Umbilical cord (tissue), 1 donor: ENCODE measurements at regions not wholly inside any gene's neighbourhood (a gene's known extent, or its start where the extent isn't known, plus 50 kb on each side); places are given as distances from the start of the nearest gene placed in this dataset.
"Not testable (repeated sequence)": the region's sequence is repeated elsewhere in the genome, so short reads cannot be mapped to it uniquely, and the experiment has no call there.

Experiments used
- DNase-seq: peaks from one replicate; pipeline ENCODE4 v3.0.0-alpha.2; 2015; ENCODE audit warnings: low spot score

- DNase-seq = no peak
These were observed 267.3 kb downstream of the ANAPC1 start for GRCh38 chr2:111616651-111617218.

GRCh38 chr2:111617299-111618225, 266.4 kb downstream of the ANAPC1 start:
- DNase-seq = no peak

DNA sequence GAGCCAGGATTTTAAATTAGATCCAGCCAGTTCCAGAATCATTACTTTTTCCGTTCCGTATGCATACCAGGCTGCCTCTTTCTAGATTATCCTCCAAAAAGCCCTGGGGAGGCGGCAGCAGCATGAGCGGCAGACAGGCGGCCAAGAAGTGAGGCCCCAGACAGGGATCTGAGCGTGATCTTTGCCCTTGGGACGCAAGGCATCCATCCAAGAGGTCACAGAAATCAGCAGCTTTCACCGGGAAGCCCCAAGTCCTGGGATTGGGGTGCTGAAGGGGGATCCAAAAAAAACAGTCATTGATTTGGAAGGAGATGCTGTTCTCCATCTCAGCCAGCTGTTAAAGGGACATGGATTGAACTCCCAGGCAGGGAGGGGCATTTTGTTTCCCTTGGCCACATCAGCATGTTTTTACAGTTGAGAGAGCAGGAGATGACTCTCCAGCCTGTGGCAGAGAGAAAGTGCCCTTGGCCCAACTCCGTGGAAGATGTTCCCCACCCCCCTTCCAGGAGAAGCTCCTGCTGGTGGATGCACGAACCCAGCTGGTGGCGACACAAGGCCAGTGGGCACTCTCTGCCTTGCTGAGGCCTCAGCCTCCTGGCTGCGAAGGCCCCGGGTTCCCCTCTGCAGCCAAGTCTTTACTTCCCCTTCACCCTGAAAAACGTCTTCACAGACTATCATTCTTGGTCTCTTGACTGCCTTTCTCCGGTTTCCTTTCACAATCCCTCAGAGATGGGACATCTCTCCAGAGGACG, 265.6 kb downstream of the ANAPC1 start:
- peak; percentile 76 for DNase-seq

DNA sequence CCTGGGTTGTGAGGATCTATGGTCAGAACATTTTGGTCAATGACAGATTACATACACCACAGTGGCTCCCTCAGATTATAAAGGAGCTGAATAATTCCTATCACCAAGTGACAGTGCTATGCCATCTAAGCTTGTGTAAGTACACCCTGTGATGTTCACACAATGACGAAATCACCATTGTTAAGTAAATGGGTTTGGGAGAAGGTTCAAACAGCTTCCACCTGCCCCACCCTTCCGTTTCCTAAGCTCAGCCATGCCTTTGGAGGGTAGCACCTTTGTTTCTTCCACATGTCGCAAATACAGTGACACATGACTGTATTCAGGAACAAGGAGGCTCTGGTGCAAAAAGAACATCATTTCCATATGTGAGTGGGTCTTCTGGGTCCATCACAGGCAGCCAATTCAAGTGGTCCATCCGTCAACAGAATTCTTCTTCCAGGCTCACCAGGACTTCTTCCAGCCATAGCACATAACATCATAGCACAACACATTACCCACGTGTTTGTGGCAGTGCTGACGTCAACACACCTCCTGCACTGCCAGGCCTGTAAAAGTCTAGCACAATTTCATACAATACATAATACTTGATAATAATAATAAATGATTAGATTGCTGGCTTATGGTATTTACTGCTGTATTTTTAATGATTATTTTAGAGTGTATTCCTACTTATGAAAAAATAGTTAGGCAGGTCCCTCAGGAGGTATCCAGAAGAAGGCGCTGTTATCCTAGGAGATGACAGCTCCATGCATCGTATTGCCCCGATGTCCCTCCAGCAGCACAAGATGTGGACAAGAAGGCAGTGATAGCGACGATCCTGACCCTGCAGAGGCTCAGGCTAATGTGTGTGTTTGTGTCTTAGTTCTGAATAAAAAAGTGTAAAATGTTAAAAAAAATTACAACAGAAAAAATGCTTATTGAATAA, 264.8 kb downstream of the ANAPC1 start:
- no peak for DNase-seq

DNA sequence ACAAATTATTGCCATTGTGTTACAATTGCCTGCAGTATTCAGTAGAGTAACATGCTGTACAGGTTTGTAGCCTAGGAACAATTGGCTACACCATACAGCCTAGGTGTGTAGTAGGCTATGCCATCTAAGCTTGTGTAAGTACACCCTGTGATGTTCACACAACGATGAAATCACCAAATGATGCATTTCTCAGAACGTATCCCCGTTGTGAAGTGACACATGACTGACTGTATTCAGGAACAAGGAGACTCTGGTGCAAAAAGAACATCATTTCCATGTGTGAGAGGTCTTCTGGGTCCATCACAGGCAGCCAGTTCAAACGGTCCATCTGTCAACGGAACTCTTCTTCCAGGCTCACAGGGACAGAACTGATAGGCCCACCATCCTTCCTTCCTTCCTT, 263.7 kb downstream of the ANAPC1 start:
- no peak for DNase-seq

DNA sequence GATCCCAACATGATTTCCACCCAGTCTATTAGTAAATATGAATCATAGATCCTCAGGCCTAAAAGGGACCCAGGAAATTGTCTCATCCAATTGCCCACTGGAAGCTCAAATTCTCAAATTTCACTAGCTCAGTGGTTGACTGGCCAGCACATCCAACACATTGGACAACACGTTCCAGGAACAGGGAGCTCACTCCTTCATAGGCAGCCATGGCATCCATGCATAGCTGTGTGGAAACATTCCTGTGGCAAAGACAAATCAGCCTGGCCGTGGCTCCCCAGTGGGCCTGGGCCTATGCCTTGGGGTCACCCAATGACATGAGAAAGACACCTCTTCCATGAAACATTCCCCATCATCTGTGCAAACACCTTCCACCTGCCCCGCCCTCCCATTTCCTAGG, 261.1 kb downstream of the ANAPC1 start:
- no peak for DNase-seq

GRCh38 chr2:111623380-111623779, 260.6 kb downstream of the ANAPC1 start:
- no peak for DNase-seq

GRCh38 chr2:111624411-111625156, 259.4 kb downstream of the ANAPC1 start:
- DNase-seq = peak; percentile 78

- DNase-seq = not testable (repeated sequence)
These were observed 258.8 kb downstream of the ANAPC1 start for GRCh38 chr2:111625157-111625537.

DNA sequence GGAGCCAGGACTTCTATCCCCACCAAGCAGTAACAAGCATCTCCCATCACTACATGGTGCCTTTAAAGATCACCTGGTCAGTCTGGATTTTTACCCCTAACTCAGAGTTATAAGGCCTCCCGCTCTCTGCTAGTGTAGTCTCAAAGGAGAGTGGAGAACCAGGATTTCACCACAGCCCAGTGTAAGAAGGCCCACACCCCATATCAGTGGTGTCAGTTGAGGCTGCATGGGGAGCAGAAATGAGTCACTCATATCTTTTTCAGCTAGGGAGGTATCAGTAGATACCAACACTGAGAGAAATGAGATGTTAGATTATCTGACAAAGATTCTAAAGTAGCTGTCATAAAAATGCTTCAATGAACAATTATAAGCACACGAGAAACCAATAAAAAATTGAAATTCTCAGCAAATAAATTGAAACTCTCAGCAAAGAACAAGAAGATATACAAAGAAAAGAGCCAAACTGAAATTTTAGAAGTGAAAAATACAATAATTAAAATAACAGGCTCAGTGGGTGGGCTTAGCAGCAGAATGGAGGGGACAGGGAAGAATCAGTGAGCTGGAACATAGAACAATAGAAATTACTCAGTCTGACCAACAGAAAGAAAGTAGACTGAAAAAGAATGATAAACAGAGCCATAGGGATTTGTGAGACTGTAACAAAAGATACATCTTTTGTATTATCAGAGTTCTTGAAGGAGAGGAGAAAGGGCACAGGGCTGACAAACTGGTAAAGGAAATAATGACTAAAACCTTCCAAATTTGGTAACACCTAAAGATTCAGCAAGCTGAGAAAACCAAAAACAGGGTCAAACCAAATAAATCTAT, 257.7 kb downstream of the ANAPC1 start:
- DNase-seq = no peak

GRCh38 chr2:111626865-111627163, 257.2 kb downstream of the ANAPC1 start:
- DNase-seq = no peak

- no peak for DNase-seq
These were observed 256.7 kb downstream of the ANAPC1 start for GRCh38 chr2:111627256-111627655.

DNA sequence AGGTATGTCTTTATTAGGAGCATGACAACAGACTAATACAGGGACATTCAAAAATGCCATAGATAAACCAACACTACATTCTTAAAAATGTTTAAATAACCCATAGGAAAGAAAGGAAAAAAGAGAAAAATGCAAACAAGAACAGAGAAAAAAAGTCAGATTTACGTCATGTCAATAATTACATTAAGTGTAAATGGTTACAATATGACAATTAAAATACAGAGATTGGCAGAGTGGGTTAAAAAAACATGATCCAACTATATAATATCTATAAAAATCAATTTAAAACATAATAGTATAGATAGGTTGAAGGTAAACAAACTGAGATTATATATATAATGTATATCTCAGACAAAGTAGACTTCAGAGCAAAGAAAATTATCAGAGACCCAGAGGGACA, 255.8 kb downstream of the ANAPC1 start:
- DNase-seq = no peak

- DNase-seq = no peak
These were observed 254.0 kb downstream of the ANAPC1 start for GRCh38 chr2:111629983-111630382.

DNA sequence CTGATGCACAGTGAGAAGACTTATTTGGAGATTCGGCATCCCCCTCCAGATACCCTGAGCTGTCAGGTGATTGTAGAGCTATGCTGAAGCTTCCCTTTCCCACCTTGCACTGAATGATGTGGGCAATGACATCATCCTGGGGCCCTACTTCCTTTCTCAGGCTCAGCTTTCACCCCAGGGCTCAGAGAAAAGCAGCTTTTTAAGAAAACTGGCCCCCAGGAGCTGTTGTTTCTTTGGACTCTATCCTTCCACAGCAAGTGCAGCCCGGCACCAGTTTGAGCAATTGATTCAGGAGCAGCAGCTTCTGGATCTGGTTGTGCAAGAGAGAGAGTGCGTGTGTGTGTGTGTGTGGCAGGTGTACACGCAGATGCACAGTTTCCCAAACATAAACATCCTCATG, 251.3 kb downstream of the ANAPC1 start:
- DNase-seq = no peak

GRCh38 chr2:111633189-111633588, 250.8 kb downstream of the ANAPC1 start:
- DNase-seq = no peak

DNA sequence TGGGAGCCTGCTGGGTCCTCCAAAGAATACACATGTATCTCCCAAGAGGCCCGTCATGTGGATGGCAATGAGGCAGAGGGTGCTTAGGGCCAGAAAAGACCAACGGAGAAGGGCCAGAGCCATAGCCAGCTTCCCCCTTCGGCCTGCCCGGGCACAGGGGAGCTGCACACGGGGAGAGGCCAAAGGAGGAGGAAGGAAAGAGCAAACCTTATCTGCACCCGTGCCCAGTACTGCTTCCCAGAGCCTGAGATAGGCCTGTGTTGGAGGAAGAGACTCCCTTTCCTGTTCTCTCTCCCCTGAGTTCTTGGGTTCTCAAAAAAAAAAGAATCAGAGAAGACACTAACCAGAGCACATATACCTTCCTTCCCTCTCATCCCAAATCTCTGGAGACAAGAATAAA, 250.3 kb downstream of the ANAPC1 start:
- DNase-seq = no peak

DNA sequence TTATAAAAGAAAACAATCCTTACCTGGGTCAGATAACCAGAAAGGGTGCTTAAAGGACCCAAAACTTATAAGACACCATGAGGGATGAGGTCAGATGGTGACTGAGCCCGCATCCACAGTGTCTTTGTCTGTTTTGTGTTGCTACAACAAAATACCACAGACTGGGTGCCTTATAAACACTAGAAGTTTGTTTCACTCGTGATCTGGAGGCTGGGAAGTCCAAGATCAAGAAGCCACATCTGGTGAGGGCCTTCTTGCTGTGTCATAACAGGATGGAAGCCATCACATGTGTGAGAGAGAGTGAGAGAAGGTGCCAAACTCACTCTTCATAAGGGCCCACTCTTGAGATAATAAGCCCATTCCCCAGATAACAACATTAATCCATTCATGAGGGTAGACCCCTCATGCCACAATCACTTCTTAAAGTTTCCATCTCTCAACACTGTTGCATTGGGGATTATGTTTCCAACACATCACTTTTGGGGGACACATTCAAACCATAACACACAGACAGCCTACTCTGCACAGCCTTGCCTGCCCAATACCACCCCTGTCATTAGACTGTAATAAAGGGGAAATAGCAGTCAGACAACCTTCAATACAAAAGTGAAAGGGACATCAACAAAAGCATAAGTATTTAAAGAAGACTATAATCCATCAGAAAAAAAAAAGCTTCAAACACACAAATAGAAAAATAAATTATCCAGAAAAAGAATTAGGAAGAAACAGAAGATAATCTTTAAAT, 249.8 kb downstream of the ANAPC1 start:
- no peak for DNase-seq

GRCh38 chr2:111634995-111635538, 248.9 kb downstream of the ANAPC1 start:
- DNase-seq = no peak
